Panc1 (cell line): ENCODE measurements at regions not wholly inside any gene's neighbourhood (a gene's known extent, or its start where the extent isn't known, plus 50 kb on each side); places are given as distances from the start of the nearest gene placed in this dataset.

Experiments
- POLR2AphosphoS5 ChIP-seq: IDR thresholded peaks from 2 replicates; pipeline ENCODE4 v1.6.1; 2012; ENCODE audit warnings: mild to moderate bottlenecking, low read depth, low read length, moderate library complexity
- SIN3A ChIP-seq: IDR thresholded peaks from 2 replicates; pipeline ENCODE4 v1.6.1; 2012; ENCODE audit warnings: low read depth, mild to moderate bottlenecking, low read length, moderate library complexity, borderline replicate concordance; ENCODE audit not compliant: insufficient read depth
- TF ChIP-seq, protein P1 (sequence below): fragments of 450-650 bp; IDR thresholded peaks from 2 replicates; pipeline ENCODE4 v1.5.1; 2017; ENCODE audit warnings: mild to moderate bottlenecking

DNA sequence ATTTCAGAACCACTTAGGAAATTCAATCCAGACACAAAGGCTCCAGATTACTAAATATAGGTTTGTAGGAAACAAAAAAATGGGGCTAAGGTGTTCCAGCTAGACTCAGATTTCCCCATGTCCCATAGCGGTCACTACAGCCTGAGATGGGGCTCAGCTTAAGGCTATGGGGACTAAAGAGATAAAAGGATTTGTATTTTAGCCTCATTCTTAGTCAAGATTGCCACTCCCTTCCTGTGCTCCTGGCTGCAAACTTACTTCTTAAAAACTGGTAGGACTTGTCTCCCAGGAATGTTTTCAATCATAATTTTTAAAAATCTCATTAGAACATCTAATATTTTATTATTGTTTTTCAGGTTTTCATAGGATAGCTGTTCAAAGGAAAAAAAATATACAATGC is 253.8 kb upstream of the DAB2 start:
- TF ChIP-seq, protein P1, sequence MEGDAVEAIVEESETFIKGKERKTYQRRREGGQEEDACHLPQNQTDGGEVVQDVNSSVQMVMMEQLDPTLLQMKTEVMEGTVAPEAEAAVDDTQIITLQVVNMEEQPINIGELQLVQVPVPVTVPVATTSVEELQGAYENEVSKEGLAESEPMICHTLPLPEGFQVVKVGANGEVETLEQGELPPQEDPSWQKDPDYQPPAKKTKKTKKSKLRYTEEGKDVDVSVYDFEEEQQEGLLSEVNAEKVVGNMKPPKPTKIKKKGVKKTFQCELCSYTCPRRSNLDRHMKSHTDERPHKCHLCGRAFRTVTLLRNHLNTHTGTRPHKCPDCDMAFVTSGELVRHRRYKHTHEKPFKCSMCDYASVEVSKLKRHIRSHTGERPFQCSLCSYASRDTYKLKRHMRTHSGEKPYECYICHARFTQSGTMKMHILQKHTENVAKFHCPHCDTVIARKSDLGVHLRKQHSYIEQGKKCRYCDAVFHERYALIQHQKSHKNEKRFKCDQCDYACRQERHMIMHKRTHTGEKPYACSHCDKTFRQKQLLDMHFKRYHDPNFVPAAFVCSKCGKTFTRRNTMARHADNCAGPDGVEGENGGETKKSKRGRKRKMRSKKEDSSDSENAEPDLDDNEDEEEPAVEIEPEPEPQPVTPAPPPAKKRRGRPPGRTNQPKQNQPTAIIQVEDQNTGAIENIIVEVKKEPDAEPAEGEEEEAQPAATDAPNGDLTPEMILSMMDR = no peak
- no peak for TF ChIP-seq SIN3A
- TF ChIP-seq POLR2AphosphoS5 = no peak
